BJ (cell line): ENCODE measurements at regions not wholly inside any gene's neighbourhood (a gene's known extent, or its start where the extent isn't known, plus 50 kb on each side); places are given as distances from the start of the nearest gene placed in this dataset.
A peak's percentile ranks its signal among the peaks of the same experiment; 100 is the strongest.

ENCODE experiments used
- CTCF ChIA-PET: fragments of 350-600 bp; formaldehyde crosslinking; extraction: SDS; loops from one replicate; lab custom pipeline; 2021; ENCODE audit warnings: antibody characterized with exemption, inconsistent platforms; lab: Yijun Ruan, JAX
- POLR2A ChIA-PET: fragments of 300-600 bp; sonication (Branson Sonifier 250); formaldehyde crosslinking; extraction: SDS; loops from one replicate; lab custom pipeline; 2021; ENCODE audit warnings: antibody characterized with exemption; lab: Charles Lee
- DNase-seq: peaks from one replicate; pipeline ENCODE4 v3.0.0-alpha.2; 2011; ENCODE audit warnings: low read depth
- H3K27me3 ChIP-seq: 2 replicates; pipeline ENCODE4 v1.6.0; 2011; ENCODE audit warnings: low read length; ENCODE audit not compliant: control insufficient read depth, insufficient read depth
- H3K36me3 ChIP-seq: 2 replicates; pipeline ENCODE4 v1.5.1; 2011; ENCODE audit warnings: low read length; ENCODE audit not compliant: control insufficient read depth, insufficient read depth
- H3K4me3 ChIP-seq: 2 replicates; pipeline ENCODE4 v1.5.1; 2011; ENCODE audit warnings: low read depth, mild to moderate bottlenecking, control low read depth, low read length
- CTCF ChIP-seq: IDR thresholded peaks from 2 replicates; pipeline ENCODE4 v1.5.1; 2011; ENCODE audit warnings: low read depth, mild to moderate bottlenecking, control low read depth, inconsistent platforms, low read length, moderate library complexity; ENCODE audit not compliant: insufficient read depth

- Histone ChIP-seq H3K36me3 (no peaks in the 10 kb centered on the region), H3K27me3 (no peaks in the 10 kb centered on the region), H3K4me3 (no peak overlapping the region)
- DNase-seq: no peak
- ChIA-PET POLR2A (no interaction called here), CTCF (no interaction called here)
- TF ChIP-seq CTCF: no peak
Measured at GRCh38 chr6:165229216-165229615, 80.2 kb downstream of the C6orf118 start.

GRCh38 chr6:165227644-165228329, 81.6 kb downstream of the C6orf118 start:
- no peak for TF ChIP-seq CTCF
- Histone ChIP-seq H3K4me3 (no peak overlapping the region), H3K36me3 (no peaks in the 10 kb centered on the region), H3K27me3 (no peaks in the 10 kb centered on the region)
- DNase-seq: peak; percentile 16
- CTCF ChIA-PET: no interaction called here
- POLR2A ChIA-PET: no interaction called here

DNA sequence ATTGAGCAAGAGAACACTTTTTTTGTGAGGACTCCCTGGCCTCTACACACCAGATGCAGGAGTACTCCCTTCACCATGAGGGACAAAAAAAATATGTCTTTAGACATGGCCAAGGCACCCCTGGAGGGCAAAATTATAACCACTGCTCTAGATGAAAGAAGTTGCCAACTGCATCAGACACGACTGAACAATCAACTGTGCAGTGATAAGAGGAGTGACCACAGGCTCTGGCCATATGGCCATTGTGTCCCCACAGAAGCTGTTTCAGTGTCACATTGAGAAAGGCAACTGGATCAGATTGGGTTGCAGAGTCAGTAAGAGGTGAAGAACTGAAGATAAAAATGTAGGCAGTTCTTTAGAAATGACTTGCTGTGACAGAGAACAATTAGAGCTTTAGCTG, 85.7 kb downstream of the C6orf118 start:
- no peak for DNase-seq
- Histone ChIP-seq H3K27me3 (no peaks in the 10 kb centered on the region), H3K36me3 (no peaks in the 10 kb centered on the region), H3K4me3 (no peak overlapping the region)
- POLR2A ChIA-PET: no interaction called here
- TF ChIP-seq CTCF: no peak
- CTCF ChIA-PET: interaction anchor here (0.7 kb wide), 1 partner anchor 19 kb away, joined by 3 read pairs; no protein-coding TSS in a partner anchor

GRCh38 chr6:165223101-165223500, 86.3 kb downstream of the C6orf118 start:
- POLR2A ChIA-PET: no interaction called here

More at GRCh38 chr6:165223101-165223500, 86.3 kb downstream of the C6orf118 start:
- TF ChIP-seq CTCF: no peak
- no peaks in the 10 kb centered on the region for H3K27me3 ChIP-seq
- CTCF ChIA-PET: interaction anchor here (0.7 kb wide), 1 partner anchor 19 kb away, joined by 3 read pairs; no protein-coding TSS in a partner anchor
- H3K36me3 ChIP-seq: no peaks in the 10 kb centered on the region
- DNase-seq: no peak
- no peak overlapping the region for H3K4me3 ChIP-seq
